SK-MEL-5 (cell line): ENCODE measurements at regions not wholly inside any gene's neighbourhood (a gene's known extent, or its start where the extent isn't known, plus 50 kb on each side); places are given as distances from the start of the nearest gene placed in this dataset.

Experiments used
- DNase-seq: peaks from one replicate; pipeline ENCODE4 v3.0.0-alpha.2; 2016; ENCODE audit warnings: low read depth, low spot score
- in situ Hi-C: cut with HindIII; loops from 2 replicates; pipeline ENCODE4 v1.10.0; 2016; ENCODE audit warnings: low sequenced_read_pairs, high pct_unique_total_duplicates, low pct_unique_long_range_greater_than_20kb

DNA sequence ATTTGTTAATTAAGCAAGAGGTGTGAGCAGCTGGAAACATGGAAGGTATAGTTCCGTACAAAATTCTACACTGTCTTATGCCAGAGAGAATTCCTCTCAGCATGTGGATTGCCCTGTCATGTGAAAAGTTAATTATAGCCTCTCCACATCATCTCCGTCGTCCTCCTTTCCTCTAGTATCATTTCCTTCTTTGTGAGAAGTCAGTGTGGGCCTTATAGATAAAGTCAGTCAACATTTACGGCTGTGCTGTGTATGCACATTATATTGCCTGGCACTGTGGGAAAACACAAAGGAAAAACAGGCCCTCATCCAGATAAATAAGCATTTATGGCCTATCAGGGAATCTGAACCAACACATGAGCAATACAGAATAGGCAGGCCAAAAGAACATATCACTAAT, 236.6 kb downstream of the SEC23A start:
- no peak for DNase-seq
- in situ Hi-C loops: no loop called here

DNA sequence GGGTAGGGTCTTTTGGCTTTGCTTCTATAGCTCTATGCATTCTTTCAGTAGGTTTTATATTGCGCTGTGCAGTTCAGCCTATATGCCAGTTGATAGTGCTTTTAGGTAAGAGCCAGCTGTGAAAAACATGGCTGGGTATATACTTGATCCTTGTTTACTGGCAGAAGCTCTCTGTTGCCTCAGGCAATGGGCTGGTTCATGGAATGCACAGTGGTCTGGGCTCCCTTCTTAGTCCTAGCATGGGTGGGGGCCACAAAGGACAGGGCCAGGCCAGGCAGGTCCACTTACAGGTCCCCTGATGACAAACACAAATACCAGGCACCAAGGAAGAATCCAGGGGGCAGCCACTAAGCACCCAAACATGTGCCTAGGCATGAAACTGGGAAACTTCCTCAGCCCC, 240.7 kb downstream of the SEC23A start:
- DNase-seq: no peak
- in situ Hi-C loops: no loop called here

DNA sequence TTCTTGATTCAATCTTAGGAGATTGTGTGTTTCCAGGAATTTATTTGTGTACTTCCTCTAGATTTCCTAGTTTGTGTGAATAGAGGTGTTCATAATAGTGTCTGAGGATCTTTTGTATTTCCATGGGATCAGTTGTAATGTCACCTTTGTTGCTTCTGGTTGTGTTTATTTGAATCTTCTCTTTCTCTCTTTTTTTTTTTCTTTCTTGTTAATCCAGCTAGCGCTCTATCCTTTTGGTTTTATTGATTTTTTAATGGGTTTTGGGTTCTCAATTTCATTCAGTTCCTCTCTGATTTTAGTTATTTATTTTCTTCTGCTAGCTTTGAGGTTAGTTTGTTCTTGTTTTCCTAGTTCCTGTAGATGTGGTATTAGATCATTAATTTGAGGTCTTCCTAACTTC, 242.5 kb downstream of the SEC23A start:
- no peak for DNase-seq
- in situ Hi-C loops: no loop called here

DNA sequence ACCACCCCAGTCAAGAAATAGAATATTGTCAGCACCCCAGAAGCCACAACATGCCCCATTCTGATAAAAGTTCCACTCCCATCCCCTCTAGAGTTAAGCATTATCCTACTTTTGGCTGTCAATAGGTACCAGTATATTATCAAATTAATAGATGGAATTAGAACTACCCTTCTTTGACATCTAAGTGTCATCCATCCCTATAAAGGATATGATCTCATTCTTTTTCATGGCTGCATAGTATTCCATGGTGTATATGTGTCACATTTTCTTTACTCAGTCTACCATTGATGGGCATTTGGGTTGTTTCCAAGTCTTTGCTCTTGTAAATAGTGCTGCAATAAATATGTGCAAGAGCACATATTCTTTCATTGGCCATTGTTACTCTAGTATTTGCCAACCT, 246.2 kb downstream of the SEC23A start:
- in situ Hi-C loops: no loop called here
- no peak for DNase-seq

DNA sequence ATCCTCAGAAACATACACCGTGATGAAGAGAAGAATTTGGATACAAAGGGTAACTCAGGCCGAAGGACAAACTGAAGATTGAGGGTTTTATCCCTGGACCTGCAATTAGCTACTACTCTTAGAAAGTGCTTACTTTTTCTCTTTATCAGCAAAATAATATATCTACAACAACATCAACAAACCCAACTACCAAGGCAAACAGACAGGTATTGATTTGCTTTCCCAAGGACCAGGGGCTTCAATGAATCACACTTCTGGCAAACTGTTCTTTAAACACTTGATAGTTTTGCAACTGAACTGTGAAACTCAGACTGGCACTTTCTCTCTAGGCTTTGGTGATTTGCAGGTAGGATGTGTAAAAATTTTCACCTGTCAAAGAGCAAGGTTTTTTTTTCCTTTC, 247.5 kb downstream of the SEC23A start:
- in situ Hi-C loops: no loop called here
- DNase-seq: no peak

DNA sequence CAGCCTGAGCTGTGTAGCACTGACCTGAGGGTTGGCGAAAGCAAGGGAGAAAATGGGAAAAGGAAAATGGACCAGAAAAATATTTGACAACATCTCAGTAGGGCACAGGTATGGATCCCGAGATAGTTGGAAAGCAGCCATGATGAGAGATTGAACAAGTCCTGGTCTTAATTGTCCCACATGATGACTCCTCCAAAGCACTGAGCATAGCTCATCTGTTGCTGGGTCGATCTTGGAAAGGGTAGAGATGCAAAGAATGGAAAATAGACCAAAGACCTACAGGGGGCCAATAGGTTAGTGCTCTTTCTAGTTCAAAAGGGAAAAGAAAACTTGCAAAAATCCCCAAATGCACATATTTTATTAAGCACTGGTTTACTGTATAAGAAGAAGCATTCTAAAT, 251.9 kb downstream of the SEC23A start:
- DNase-seq: peak; percentile 13
- in situ Hi-C loops: no loop called here

DNA sequence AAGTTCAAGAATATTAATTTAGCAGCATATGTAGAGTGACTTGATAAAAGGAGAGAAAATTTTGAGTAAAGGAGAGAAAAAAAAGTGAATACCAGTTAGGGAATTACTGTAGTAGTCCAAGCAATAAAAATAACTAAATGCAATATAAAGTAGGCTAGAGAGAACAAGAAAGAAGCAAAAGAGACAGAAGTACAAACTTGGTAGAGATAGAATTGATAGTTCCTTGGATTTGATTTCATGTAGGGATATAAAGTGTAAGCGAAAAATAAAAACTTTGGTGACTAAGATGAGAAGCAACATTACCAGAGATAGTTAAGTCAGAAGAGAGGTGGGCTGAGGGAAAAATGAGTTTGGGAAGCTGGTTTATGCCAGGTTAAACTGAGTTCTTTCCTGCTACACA, 252.4 kb downstream of the SEC23A start:
- in situ Hi-C loops: no loop called here

DNA sequence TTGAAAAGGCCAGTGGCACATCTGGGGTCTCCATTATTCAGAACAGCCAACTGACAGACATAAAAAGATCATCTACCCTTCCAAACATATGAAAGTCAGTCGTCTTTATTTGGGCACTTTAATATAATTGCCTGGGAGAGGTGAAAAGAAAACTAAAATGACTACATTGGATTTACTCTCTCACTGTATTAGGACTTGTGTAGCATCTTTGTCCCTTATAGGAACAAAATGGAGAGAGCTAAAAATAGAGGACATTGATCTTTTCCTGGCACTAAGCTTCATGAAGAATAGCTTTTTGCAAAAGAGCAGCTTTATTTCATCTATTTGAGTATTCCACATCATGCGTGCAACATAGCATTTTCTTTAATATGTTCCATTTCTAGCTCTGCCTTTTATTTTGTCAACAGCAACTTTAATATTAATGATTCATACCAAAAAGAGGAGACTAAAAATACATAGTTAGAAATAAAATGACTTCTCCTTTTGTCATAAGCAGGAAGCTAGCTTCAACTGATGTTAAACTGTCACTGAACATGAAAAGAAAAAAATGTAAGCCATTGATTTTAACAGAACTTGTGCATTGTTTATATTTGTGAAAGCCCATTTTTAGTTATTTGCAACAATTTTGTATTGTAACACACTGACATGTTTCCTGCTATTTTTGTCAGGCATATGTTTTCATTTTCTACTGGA, 254.6 kb downstream of the SEC23A start:
- in situ Hi-C loops: no loop called here
- DNase-seq: no peak

More for the DNA sequence above, 252.4 kb downstream of the SEC23A start:
- no peak for DNase-seq

DNA sequence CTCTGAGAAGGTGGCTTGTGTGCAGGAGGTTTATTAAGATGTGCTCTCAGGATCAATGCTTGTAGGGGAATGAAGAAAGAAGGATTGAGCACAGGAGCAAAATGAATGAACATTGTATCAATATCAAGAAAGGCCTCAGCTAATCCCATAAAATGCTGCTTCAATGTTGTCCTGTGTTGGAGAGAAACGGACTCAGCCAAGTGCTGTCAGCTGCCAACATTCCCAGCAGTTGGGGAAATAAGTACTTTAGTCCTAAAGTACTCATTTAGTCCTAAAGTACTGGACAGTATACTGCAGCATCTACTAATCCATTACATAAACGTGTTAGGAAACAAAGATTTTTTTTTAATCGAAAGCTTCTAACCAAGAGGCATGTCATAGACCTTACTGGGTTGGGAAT, 255.9 kb downstream of the SEC23A start:
- no peak for DNase-seq
- in situ Hi-C loops: no loop called here

DNA sequence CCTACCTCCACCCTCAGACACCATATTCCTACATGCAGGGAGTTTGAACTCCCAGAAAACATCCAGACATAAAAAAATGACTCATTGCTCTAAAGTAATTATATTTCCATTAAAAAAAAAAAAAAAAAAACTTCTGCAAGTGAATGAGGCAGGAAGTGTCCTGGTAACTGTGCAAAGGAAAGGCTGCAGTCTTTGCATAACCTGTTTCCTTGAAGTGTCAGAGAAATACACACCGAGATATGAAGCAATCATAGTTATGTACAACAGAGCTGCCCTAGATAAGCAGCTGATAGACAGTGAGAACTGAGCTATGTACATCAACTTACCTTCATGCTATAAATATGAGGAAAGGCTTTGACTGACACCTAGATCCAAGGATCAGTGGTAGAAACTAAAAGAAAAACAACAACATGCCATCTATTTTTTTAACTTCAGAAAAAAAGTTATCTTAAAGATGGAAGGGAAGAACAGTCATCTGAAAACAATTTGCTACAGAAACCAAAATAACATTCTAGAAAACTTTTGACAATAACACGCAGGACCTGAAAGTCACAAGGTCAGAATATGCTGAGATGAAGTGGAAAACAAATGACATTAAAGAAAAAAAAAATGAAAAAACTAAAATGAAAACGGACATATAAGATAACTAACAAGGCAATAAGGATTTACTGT, 263.2 kb downstream of the SEC23A start:
- in situ Hi-C loops: no loop called here
- DNase-seq: no peak

DNA sequence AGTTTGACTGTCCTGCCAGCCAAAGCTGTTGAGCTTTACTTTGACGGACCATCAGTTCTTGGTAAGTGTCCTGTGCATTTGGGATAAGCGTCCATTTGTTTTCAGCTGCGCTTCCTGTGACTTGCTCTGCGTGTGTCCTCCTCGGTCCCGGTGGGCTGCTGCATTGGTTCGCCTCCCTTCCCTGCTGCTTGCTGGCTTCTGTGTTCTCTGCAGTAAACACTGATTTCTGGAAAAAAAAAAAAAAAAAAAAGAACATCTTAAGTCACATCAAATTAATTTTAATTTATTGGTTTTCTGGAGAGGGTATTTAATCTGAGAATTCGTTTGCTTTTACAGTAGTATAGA, 264.1 kb downstream of the SEC23A start:
- in situ Hi-C loops: no loop called here
- no peak for DNase-seq

DNA sequence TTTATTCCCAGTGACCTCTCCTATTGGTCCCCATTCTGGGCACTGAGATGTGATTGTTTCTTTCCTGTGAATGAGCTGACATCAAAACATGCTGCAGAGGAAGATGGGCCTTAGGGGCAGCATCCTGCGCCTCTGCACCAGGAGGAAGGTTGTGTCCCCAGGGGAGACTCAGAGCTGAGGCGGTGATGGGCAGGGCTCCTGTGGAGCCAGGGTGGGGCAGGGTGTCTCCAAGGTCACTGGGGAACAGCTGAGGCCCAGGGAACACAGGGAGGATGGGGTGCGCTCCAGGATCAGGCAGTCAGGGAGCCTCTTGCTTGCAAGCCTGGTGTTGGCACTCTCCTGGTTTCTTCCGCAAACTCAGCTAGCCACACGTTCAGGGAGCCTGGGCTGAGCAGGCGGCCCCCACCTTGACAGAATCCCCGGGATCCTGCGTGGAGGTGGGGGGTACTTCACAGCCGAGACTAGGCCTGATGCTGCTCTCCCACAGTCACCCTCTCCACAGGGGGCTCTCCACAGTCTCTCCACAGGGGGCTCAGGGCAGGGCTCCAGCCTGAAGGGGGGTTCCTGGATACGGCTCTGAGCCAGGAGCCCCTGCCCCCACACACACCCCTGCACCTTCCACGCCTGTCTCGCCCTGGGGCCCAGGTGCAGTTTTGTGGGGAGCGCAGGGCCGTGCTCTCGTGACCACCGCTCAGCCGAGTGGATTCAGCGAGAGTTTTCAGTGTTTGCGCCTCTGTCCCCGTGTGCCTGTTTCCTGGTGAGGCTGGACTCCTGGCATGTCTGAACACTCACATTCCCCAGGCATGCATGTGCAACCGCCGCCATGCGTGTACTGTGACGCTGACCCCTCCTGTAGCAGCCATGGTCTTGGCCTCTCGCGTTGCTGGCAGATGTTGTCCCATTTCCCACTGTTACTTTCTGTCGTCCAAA, 264.7 kb downstream of the SEC23A start:
- DNase-seq: no peak

DNA sequence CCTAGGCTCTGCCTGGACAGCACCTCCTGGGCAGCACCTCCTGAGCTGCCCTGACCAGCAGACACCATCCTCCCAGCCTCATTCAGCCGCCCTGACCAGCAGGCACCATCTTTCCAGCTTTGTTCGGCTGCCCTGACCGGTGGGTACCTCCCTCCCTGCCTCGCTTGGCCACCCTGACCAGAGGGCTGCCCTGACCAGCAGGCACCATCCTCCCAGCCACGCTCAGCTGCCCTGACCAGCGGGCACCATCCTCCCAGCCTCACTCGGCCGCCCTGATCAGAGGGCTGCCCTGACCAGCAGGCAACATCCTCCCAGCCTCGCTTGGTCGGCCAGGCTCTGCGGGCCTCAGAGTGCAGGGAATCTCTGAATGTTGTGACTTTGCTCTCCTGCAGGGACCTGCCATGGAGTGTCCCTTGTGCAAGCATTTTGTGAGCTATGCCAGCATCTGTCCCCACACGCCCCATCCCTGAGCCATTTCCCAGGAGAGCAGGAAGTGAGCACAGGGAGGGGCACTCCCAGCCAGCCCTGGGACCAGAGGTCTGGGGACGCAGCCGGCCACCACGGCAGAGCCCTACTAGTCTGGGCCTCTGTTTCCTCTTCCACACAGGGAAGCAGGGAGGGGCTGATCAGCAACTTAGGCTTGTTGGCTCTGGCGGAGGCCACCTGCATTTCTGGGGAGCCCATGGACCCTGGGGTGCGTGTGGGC, 265.5 kb downstream of the SEC23A start:
- in situ Hi-C loops: no loop called here
- no peak for DNase-seq

More for the DNA sequence above, 264.7 kb downstream of the SEC23A start:
- in situ Hi-C loops: no loop called here

DNA sequence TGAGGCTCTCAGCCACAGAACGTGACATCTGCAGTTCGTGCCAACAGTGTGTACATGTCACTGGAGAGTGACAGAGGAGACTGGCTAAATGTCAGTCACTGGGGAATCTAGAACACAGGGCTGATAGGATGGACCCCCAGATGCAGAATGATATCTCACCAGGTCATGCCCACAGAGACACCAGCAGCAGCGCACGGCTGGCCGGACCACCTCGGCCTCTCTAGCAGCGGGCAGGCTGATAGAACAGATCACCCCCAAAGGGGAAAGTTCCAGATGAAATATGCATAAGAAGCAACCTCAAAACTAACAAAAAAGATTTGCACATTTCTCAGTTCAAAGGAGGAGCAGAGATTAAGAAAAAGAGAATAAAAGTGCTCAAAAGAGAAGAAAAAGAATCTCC, 266.5 kb downstream of the SEC23A start:
- in situ Hi-C loops: no loop called here

DNA sequence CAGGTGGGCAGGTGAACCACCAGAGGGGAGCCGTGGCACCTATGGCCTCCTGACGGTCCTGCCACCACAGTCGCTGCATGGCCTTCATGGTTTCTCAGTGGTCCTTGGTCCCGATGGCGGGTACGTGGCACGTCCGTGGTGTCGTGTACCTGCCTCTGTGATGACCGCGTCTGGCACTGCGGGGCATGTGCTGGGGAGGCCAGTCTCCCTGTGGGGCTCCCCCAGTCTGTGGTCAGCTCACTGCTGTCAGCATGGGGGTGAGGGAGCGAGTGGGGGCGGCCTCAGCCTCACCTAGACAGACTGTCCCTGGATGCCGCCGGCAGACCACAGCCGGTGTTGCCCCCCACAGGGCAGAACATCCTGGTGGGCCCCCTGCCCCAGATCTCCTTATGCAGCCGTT, 267.2 kb downstream of the SEC23A start:
- in situ Hi-C loops: no loop called here
- no peak for DNase-seq

More for the DNA sequence above, 266.5 kb downstream of the SEC23A start:
- no peak for DNase-seq

DNA sequence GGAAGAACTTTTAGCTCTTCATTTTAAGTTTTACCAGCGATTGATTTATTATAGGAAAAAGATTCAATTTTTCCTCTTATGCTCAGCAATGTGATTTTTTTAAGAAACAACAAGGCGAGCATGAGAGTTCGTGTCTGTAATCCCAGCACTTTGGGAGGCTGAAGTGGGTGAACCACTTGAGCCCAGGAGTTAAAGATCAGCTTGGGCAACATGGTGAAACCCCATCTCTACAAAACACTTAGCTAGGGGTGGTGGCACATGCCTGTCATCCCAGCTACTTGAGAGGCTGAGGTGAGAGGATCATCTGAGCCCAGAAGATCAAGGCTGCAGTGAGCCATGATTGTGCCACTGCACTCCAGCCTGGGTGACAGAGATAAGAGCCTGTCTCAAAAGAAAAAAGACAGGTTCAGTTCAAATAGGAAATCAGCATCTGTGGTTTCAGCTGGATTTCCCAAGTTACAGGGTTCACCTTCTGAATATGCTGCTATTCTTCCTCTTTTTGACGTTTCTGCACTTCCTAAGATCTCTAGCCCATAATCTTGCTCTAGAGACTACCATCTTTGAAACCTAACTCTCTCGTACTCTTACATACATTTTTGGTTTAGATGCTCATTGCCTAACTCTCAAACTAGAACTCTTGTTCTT, 274.7 kb downstream of the SEC23A start:
- in situ Hi-C loops: no loop called here

DNA sequence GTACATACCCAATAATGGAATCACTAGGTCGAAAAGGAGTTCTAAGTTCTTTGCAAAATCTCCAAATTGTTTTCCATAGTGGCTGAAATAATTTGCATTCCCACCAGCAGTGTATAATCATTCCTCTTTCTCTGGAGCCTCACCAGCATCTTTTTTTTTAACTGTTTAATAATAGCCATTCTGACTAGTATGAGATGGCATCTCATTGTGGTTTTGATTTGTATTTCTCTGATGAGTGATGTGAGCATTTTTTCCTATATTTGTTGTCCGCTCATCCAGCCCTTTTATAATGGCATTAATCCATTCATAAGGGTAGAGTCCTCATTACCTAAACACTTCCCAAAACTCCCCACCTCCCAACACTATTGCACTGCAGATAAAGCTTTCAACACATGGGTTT, 278.3 kb downstream of the SEC23A start:
- in situ Hi-C loops: no loop called here
- DNase-seq: no peak

More for the DNA sequence above, 274.7 kb downstream of the SEC23A start:
- DNase-seq: no peak

DNA sequence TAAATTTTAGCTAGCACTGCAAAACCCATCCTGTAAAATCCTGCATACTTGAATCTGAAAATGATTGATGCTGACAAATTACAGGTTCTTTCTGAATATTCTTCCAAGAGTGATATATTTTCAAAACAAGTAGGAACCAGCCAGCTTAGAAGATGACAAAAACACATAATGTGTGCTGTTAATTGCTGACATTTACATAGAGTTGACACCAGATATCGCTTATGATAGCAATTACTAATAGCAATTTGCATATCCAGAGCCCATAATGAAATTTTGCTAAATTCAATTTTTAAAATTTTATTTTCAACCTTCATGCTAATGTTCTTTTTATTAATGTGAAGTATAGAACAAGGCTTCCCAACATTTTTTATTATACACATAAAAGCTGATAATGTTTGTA, 284.5 kb downstream of the SEC23A start:
- no peak for DNase-seq
- in situ Hi-C loops: no loop called here
